Immature natural killer cell (primary cell): ENCODE measurements at regions not wholly inside any gene's neighbourhood (a gene's known extent, or its start where the extent isn't known, plus 50 kb on each side); places are given as distances from the start of the nearest gene placed in this dataset.

ENCODE experiments used
- DNase-seq, 3 donors: peaks; one replicate each; pipeline ENCODE4 v3.0.0; 2022; ENCODE audit warnings: mixed read lengths in 1 of 3
- H3K27ac Mint-ChIP-seq, 6 donors: one replicate each; pipeline ENCODE4 v1.8.0; 2020; ENCODE audit warnings: mixed read lengths in 6 of 6, mild to moderate bottlenecking in 5 of 6, inconsistent platforms in 4 of 6, moderate library complexity in 3 of 6
- H3K27me3 Mint-ChIP-seq, 3 donors: one replicate each; pipeline ENCODE4 v1.8.0; 2020 to 2021; ENCODE audit warnings: low read depth in 3 of 3, mild to moderate bottlenecking in 3 of 3, mixed read lengths in 3 of 3, moderate library complexity in 3 of 3, inconsistent platforms in 1 of 3
- H3K36me3 Mint-ChIP-seq, 3 donors: one replicate each; pipeline ENCODE4 v1.8.0; 2020; ENCODE audit warnings: mixed read lengths in 3 of 3, inconsistent platforms in 2 of 3, mild to moderate bottlenecking in 2 of 3
- H3K4me1 Mint-ChIP-seq, 2 donors: one replicate each; pipeline ENCODE4 v1.8.0; 2020; ENCODE audit warnings: inconsistent platforms in 2 of 2, mild to moderate bottlenecking in 2 of 2, mixed read lengths in 2 of 2, moderate library complexity in 1 of 2
- H3K4me3 Mint-ChIP-seq, 5 donors: one replicate each; pipeline ENCODE4 v1.8.0; 2020; ENCODE audit warnings: mild to moderate bottlenecking in 5 of 5, mixed read lengths in 5 of 5, inconsistent platforms in 3 of 5, moderate library complexity in 3 of 5
- H3K9me3 Mint-ChIP-seq, 6 donors: one replicate each; pipeline ENCODE4 v1.8.0; 2020; ENCODE audit warnings: mild to moderate bottlenecking in 6 of 6, mixed read lengths in 6 of 6, inconsistent platforms in 4 of 6, moderate library complexity in 3 of 6

DNA sequence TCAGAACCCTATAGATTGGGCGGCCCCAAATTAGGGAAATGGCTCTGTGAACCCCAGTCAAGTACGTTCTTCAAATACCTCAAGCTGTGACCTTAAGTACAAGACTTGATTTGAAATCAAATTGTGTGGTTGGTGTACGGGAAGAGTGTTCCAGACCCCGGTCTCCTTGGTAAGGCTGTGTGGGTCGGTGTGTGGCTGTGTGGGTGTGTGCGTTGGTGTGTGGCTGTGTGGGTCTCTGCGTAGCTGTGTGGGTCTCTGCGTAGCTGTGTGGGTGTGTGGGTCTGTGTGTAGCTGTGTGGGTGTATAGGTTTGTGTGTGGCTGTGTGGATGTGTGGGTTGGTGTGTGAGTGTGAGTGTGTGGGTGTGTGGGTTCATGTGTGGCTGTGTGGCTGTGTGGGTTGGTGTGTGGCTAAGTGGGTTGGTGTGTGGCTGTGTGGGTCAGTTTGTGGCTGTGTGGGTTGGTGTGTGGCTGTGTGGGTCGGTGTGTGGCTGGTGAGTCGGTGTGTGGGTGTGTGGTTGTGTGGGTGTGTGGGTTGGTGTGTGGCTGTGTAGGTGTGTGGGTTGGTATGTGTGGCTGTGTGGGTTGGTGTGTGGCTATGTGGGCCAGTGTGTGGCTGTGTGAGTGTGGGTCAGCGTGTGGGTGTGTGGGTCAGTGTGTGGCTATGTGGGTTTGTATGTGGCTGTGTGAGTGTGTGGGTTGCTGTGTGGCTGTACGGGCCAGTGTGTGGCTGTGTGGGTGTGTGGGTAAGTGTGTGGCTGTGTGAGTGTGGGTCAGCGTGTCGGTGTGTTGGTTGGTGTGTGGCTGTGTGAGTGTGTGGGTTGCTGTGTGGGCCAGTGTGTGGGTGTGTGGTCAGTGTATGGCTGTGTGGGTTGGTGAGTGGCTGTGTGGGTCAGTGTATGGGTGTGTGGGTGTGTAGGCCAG, 238.7 kb upstream of the ZFHX3 start:
- Mint-ChIP-seq H3K27ac (no peak overlapping the region), H3K27me3 (peaks cover 0 to 6% (median 3%) of the 10 kb centered on the region in 3 donors), H3K36me3 (no peaks in the 10 kb centered on the region), H3K4me1 (no peaks in the 10 kb centered on the region), H3K9me3 (peaks cover 0 to 3% (median 0%) of the 10 kb centered on the region in 6 donors), H3K4me3 (no peak overlapping the region)
- DNase-seq, result no peak

DNA sequence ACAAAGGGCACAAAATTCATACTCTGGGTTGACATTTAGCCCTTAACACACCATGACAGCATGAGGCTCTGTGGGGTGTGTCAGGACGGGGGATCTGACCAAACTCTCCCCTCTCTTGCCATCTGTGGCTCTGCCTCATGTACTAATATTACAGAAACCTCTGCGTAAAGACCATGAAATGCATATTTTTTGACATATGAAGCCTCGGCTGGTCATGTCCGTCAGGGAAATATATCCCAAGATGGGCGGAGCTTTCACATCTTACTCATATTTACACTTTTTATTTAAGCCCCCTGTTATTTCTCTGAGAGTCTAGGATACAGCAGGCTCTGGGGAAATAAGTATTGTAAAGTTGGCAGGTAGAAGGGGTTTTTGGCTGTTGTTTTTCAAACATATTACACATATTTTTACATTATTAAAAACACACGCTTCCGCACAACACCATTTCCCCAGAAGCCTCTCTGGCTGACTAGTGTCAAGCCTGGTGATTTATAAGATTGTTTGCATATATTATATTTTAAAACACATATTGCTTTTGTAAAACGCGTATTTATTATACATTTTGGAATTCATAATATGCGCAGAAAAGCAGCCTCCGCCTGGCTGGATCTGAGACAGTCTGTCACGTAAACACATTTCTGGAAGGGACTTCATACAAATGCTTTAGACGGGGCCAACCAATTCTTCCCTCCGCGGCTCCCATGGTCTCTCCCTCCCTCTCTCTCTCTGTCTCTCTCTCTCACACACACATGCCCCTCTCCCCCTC, 237.7 kb upstream of the ZFHX3 start:
- Mint-ChIP-seq H3K36me3 (no peaks in the 10 kb centered on the region), H3K27me3 (peaks cover 0 to 6% (median 3%) of the 10 kb centered on the region in 3 donors), H3K4me3 (no peak overlapping the region), H3K9me3 (peaks cover 0 to 3% (median 0%) of the 10 kb centered on the region in 6 donors), H3K4me1 (no peaks in the 10 kb centered on the region), H3K27ac (no peak overlapping the region)
- no peak for DNase-seq

DNA sequence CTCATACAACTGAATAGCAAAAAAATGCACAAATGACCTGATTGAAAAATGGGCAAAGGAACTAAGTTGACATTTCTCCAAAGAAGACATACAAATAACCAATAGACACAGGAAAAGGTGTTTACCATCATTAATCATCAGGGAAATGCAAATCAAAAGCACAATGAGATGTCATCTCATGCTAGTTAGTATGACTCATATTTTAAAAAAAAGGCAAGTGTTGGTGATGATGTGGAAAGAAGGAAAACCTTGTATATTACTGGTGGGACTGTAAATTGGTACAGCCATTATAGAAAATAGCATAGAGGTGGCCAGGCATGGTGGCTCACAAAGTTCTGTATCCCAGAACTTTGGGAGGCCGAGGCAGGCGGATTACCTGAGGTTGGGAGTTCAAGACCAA, 232.5 kb upstream of the ZFHX3 start:
- H3K4me3 Mint-ChIP-seq, result no peak overlapping the region

DNA sequence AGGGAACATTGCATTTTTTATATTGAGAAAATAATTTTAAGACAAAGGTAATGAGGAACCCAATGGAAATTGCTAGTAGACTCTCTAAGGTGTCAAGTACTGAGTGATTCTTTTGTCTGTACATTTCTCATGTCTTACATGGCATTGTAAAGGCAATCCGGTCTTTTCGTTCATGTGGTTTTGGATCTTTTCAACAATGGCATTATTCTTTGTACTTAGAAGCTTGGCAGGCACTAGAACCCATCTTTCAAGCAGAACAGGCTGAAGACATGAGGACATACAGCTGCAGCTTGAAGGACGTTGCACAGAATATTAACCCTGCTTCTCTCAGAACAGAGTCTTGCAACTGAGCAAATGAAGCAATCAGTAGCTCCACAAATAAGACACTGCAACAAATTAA, 231.5 kb upstream of the ZFHX3 start:
- H3K4me1 Mint-ChIP-seq, result no peaks in the 10 kb centered on the region
- DNase-seq, result no peak
- H3K36me3 Mint-ChIP-seq, result no peaks in the 10 kb centered on the region
- H3K9me3 Mint-ChIP-seq, result peaks cover 0 to 4% (median 0%) of the 10 kb centered on the region in 6 donors
- H3K27ac Mint-ChIP-seq, result no peak overlapping the region
- peaks cover 0 to 6% (median 2%) of the 10 kb centered on the region in 3 donors for H3K27me3 Mint-ChIP-seq
- no peak overlapping the region for H3K4me3 Mint-ChIP-seq

More for the DNA sequence above, 232.5 kb upstream of the ZFHX3 start:
- DNase-seq, result no peak
- peaks cover 0 to 4% (median 0%) of the 10 kb centered on the region in 6 donors for H3K9me3 Mint-ChIP-seq
- no peaks in the 10 kb centered on the region for H3K36me3 Mint-ChIP-seq
- no peak overlapping the region for H3K27ac Mint-ChIP-seq
- H3K4me1 Mint-ChIP-seq, result no peaks in the 10 kb centered on the region
- peaks cover 0 to 6% (median 2%) of the 10 kb centered on the region in 3 donors for H3K27me3 Mint-ChIP-seq

DNA sequence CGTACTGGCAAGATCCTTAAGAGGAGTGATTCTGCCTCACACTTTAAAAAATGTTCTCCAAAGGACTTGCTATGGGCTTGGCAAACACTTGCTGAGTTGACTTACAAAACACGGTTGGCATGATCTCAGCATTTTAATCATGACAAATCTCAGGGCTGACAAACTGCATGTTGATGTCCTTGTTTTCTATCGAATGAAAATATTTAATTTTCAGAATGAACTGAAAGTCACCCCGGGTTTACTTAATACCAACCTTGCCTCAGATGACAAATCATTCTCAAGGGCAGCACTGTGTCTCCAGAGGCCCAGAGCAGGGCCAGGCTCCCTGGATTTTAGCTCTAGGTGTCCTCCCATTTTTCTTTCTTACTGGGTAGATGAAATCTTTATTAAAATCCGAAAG, 229.1 kb upstream of the ZFHX3 start:
- Mint-ChIP-seq H3K4me1 (no peaks in the 10 kb centered on the region), H3K27me3 (peaks cover 0 to 2% (median 0%) of the 10 kb centered on the region in 3 donors), H3K27ac (no peak overlapping the region)

DNA sequence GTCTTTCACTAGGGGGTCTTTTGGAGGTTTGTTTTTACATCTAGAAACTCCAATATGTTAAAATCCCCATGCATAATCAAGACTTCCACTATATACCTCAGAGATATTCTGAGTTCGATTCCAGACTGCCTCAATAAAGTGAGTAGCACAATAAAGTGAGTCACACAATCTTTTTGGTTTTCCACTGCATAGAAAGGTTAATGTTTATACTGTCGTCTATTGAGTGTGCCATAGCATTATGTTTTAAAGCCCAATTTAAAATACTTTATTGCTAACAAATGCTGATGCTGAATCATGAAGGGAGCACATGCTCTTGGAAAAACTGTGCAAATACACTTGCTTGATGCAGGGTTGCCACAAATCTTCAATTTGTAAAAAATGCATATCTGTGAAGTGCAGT, 227.5 kb upstream of the ZFHX3 start:
- H3K27me3 Mint-ChIP-seq, result peaks cover 0 to 4% (median 0%) of the 10 kb centered on the region in 3 donors
- no peak overlapping the region for H3K27ac Mint-ChIP-seq
- DNase-seq, result no peak
- no peaks in the 10 kb centered on the region for H3K36me3 Mint-ChIP-seq
- no peaks in the 10 kb centered on the region for H3K4me1 Mint-ChIP-seq
- no peak overlapping the region for H3K4me3 Mint-ChIP-seq
- peaks cover 0 to 6% (median 0%) of the 10 kb centered on the region in 6 donors for H3K9me3 Mint-ChIP-seq

More for the DNA sequence above, 229.1 kb upstream of the ZFHX3 start:
- no peaks in the 10 kb centered on the region for H3K36me3 Mint-ChIP-seq
- H3K9me3 Mint-ChIP-seq, result peaks cover 0 to 4% (median 0%) of the 10 kb centered on the region in 6 donors
- DNase-seq, result no peak
- H3K4me3 Mint-ChIP-seq, result no peak overlapping the region

DNA sequence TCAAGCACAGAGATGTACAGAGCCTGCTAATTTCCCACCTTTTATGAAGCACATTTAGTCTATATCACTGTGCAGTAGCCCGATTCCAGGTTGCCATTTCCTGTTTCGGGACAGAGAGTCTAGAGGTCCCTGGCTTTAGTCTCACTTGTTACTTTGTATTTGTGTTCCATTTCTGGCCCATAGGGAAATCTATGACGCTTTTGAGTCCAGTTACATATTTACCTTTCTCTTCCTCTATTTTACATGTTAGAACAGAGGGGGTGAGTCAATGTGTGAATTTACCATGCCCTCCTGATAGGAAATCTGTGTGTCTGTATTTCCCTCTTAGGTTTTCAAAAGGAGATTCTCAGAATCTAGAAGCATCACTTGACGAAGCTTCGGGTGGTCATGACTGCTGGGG, 227.1 kb upstream of the ZFHX3 start:
- H3K27me3 Mint-ChIP-seq, result peaks cover 0 to 4% (median 0%) of the 10 kb centered on the region in 3 donors
- H3K27ac Mint-ChIP-seq, result no peak overlapping the region
- H3K4me3 Mint-ChIP-seq, result no peak overlapping the region
- no peaks in the 10 kb centered on the region for H3K36me3 Mint-ChIP-seq
- no peaks in the 10 kb centered on the region for H3K4me1 Mint-ChIP-seq
- peaks cover 0 to 5% (median 0%) of the 10 kb centered on the region in 6 donors for H3K9me3 Mint-ChIP-seq
- DNase-seq, result no peak

DNA sequence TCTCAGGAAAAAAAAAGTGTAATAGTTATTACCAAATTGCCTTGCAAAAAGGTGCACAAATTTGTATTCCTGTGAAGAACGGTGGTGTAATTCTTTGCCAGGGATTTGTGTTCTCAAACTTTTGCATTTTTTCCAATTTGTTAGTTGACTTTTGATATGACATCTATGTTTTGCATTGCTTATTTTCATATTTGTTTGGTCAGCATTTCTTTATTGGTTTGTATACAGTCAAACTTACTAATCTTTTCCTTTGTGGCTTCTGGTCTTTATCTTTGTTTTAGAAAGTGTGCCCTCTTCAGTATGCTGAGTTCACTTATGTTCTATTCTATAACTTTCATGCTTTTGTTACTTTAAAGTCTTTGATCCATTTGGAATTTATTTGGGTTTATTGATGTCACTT, 226.2 kb upstream of the ZFHX3 start:
- Mint-ChIP-seq H3K4me3 (no peak overlapping the region), H3K27me3 (peaks cover 0 to 4% (median 0%) of the 10 kb centered on the region in 3 donors), H3K4me1 (no peaks in the 10 kb centered on the region), H3K9me3 (peaks cover 0 to 4% (median 0%) of the 10 kb centered on the region in 6 donors), H3K27ac (no peak overlapping the region), H3K36me3 (no peaks in the 10 kb centered on the region)
- no peak for DNase-seq

DNA sequence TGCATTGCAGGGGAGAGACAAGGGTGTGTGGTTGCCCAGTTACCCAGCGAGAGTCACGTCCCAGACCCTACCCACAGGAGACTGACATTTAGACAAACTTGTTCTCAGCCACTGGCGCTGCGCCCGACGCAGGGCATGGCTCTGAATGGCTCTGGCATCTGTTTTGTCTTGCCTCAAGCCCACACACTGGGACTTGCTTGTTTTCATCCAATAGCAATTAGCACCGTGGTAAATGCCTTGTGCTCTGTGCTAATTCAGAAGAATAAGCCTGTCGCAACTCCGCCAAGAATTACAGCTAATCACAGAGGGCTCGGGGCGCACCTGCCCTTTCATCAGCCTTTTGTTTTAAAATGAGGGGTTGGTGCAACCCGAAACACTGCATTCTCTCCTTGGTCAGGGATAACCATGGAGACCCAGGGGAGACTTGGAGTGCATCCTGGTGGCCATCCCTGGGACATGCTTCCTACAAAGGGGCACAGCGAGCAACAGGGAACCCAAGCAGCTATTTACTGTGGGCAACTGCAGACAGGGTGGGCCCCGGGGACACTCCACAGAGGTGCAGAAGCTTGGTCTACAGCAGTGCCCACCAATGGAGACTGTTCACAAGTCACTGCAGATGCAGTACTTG, 220.6 kb upstream of the ZFHX3 start:
- Mint-ChIP-seq H3K27ac (no peak overlapping the region), H3K4me1 (no peaks in the 10 kb centered on the region), H3K4me3 (no peak overlapping the region), H3K36me3 (no peaks in the 10 kb centered on the region), H3K9me3 (peaks cover 0 to 2% (median 0%) of the 10 kb centered on the region in 6 donors), H3K27me3 (peaks cover 0 to 2% (median 0%) of the 10 kb centered on the region in 3 donors)
- no peak for DNase-seq

DNA sequence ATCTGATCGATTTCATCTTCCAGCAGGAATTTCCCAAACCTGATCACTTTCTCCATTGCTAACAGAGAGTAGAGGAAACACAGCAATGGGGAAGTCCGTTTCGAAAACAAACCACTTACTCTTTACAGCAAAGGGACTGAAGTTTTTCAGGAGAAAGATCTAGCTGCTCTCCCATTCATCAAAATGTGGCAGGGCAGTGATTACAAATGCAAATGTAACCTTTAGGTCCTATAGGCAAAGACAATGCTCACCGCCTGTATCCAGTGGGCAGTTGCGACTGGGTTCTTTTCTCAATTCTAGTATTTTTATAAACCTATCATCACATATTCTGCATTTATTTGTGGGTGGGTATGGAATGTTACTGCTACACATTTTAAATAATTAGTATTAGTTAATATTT, 218.0 kb upstream of the ZFHX3 start:
- H3K4me3 Mint-ChIP-seq, result no peak overlapping the region
- H3K36me3 Mint-ChIP-seq, result no peaks in the 10 kb centered on the region
- no peaks in the 10 kb centered on the region for H3K4me1 Mint-ChIP-seq
- DNase-seq, result no peak
- no peak overlapping the region for H3K27ac Mint-ChIP-seq
- H3K9me3 Mint-ChIP-seq, result no peaks in the 10 kb centered on the region
- no peaks in the 10 kb centered on the region for H3K27me3 Mint-ChIP-seq

DNA sequence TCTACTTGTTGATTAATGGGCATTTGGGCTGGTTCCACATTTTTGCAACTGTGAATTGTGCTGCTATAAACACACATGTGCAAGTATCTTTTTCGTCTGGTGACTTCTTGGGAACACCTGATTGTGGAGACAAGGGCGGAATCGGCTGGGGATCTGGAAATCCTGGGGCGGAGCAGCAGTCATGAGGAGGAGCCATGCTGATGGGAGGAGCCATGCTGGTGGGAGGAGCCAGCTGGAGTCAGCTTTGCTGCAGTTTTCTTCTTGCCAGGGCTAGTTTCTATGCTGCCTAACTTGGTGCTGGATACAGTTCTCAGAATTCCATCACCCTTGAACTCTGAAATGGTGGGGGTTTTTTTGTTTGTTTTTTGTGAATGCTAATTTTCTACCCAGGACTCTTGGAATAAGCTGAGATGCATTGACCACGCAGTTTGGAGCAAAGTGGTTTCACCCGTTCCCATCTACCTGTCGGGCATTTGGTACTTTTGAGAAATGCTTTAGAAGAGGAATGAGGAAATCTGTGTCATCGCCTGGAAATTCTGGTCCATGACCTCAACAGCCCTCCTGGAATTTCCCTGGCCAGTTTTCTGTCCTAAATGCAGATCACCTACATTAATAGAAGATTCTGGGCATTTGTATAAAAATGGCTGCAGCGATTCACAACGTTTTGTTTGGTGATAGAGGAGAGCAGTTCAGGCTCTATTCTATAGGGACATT, 217.4 kb upstream of the ZFHX3 start:
- Mint-ChIP-seq H3K27me3 (no peaks in the 10 kb centered on the region), H3K4me3 (no peak overlapping the region), H3K4me1 (no peaks in the 10 kb centered on the region), H3K9me3 (no peaks in the 10 kb centered on the region), H3K27ac (no peak overlapping the region), H3K36me3 (no peaks in the 10 kb centered on the region)
- no peak for DNase-seq

DNA sequence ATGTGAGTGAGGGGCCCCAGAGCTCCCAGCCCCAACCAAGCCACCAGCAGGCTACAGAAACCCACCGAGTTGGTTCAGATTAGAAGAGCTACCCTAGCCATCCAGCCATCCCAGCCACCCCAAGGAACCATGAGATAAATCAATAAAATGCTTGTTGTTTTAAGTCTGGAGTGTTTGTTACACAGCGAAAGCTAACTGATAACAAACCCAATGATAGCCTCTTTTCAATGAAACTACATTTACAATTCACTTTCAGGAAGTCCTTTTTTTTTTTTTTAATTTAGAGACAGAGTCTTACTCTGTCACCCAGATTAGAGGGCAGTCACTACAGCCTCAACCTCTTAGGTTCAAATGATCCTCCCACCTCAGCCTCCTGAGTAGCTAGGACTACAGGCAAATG, 215.0 kb upstream of the ZFHX3 start:
- Mint-ChIP-seq H3K4me1 (no peaks in the 10 kb centered on the region), H3K9me3 (no peaks in the 10 kb centered on the region), H3K36me3 (no peaks in the 10 kb centered on the region), H3K4me3 (no peak overlapping the region), H3K27me3 (peaks cover 0 to 2% (median 0%) of the 10 kb centered on the region in 3 donors), H3K27ac (no peak overlapping the region)
- DNase-seq, result no peak

DNA sequence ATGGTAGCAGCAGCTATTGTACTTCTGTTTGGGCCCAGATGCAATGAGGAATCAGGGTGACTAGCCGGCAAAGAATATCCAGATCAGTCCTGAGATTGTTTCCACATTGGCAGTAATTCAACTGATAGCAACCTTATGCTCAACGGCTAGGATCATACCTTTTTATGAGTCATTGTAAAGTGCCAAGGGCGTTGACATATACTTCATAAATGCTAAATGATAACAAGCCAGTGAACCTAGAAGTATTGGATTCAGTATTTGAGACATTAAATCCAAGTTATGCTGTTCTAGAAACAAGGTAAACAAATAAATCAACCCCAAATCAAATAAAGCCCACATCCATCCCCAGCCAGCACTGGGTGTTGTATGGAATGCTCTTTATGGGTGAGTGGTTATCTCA, 207.1 kb upstream of the ZFHX3 start:
- Mint-ChIP-seq H3K27ac (no peak overlapping the region), H3K27me3 (peaks cover 0 to 4% (median 0%) of the 10 kb centered on the region in 3 donors)

More for the DNA sequence above, 207.1 kb upstream of the ZFHX3 start:
- DNase-seq, result no peak
- Mint-ChIP-seq H3K9me3 (no peaks in the 10 kb centered on the region), H3K4me3 (no peak overlapping the region), H3K4me1 (no peaks in the 10 kb centered on the region), H3K36me3 (no peaks in the 10 kb centered on the region)
